Endothelial cell of umbilical vein (primary cell): ENCODE measurements at regions not wholly inside any gene's neighbourhood (a gene's known extent, or its start where the extent isn't known, plus 50 kb on each side); places are given as distances from the start of the nearest gene placed in this dataset.

Experiments used
- CTCF ChIP-seq, 2 donors: IDR thresholded peaks; 1 replicate in 1 of 2; 2 replicates in 1 of 2; pipeline ENCODE4 v1.5.1; 2011; ENCODE audit warnings: low read length in 2 of 2, mild to moderate bottlenecking in 2 of 2, moderate library complexity in 2 of 2, control low read depth in 1 of 2, inconsistent platforms in 1 of 2, low read depth in 1 of 2; ENCODE audit not compliant: insufficient read depth in 1 of 2; ENCODE audit errors: extremely low read depth in 1 of 2
- EZH2 ChIP-seq: IDR thresholded peaks from 2 replicates; pipeline ENCODE4 v1.6.1; 2012; ENCODE audit warnings: borderline replicate concordance, low read depth, mild to moderate bottlenecking, moderate library complexity, low read length, inconsistent platforms; ENCODE audit not compliant: severe bottlenecking
- JUN ChIP-seq: IDR thresholded peaks from 2 replicates; pipeline ENCODE4 v1.6.1; 2011; ENCODE audit warnings: borderline replicate concordance, low read depth; ENCODE audit not compliant: insufficient read length, insufficient read depth
- MYC ChIP-seq: IDR thresholded peaks from one replicate; pipeline ENCODE4 v1.6.1; 2011; ENCODE audit warnings: mild to moderate bottlenecking, low read depth, low read length
- POLR2A ChIP-seq: IDR thresholded peaks from 2 replicates; pipeline ENCODE4 v1.6.1; 2012; ENCODE audit warnings: low read depth, mild to moderate bottlenecking, control low read depth, low read length
- POLR2AphosphoS5 ChIP-seq: IDR thresholded peaks from 2 replicates; pipeline ENCODE4 v1.6.1; 2012; ENCODE audit warnings: low read depth, mild to moderate bottlenecking, control low read depth, low read length, moderate library complexity; ENCODE audit not compliant: insufficient read depth
- TF ChIP-seq, protein P1 (sequence below): IDR thresholded peaks from 2 replicates; pipeline ENCODE4 v1.6.1; 2011; ENCODE audit not compliant: insufficient read depth, insufficient read length

DNA sequence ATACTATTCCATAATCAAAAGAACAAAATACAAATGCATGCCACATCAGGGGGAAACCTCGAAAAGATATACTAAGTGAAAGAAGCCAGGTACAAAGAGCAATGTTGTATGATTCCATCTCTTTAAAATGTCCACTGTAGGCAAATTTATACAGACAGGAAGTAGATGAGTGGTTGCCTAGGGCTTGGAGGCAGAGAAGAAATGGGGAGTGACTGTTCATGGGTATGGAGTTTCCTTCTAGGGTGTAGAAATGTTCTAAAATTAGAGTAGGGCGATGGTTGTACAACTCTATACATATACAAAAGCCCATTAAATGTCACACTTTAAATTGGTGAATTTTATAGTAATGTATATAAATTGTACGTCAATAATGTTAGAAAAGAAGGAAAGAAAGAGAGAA, 128.1 kb downstream of the MAF start:
- TF ChIP-seq CTCF (IDR thresholded peaks at IDR 0.05; ENCODE audit: extremely low read depth in 1 of 2, insufficient read depth in 1 of 2, low read depth in 1 of 2, low read length in 2 of 2) (no peak), POLR2A (no peak), POLR2AphosphoS5 (no peak), EZH2 (no peak), JUN (no peak), MYC (no peak)
- TF ChIP-seq, protein P1, sequence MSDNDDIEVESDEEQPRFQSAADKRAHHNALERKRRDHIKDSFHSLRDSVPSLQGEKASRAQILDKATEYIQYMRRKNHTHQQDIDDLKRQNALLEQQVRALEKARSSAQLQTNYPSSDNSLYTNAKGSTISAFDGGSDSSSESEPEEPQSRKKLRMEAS, result no peak
